ENCODE measurements at regions not wholly inside any gene's neighbourhood (a gene's known extent, or its start where the extent isn't known, plus 50 kb on each side); places are given as distances from the start of the nearest gene placed in this dataset.
"Not testable (repeated sequence)": the region's sequence is repeated elsewhere in the genome, so short reads cannot be mapped to it uniquely, and the experiment has no call there.

- H3K27me3 ChIP-seq; DNase-seq; H3K4me3 ChIP-seq; intact Hi-C loops (cut with DNase I; ENCODE audit: low total_unique reads); H3K9me3 ChIP-seq; H3K27ac ChIP-seq; H3K4me1 ChIP-seq; H3K36me3 ChIP-seq (ENCODE audit: low read depth, missing control alignments): not testable (repeated sequence)
- 68 to 78% methylated on average over 15 to 16 of the region's 16 CpGs for WGBS, 2 donors
Measured at GRCh38 chr16:29219562-29219961, 186.9 kb downstream of the NPIPB11 start.

GRCh38 chr16:29218649-29219048 is 187.9 kb downstream of the NPIPB11 start:
- WGBS, 2 donors, result 74 to 87% methylated on average over 6 to 16 of the region's 26 CpGs
- H3K9me3 ChIP-seq; intact Hi-C loops (cut with DNase I; ENCODE audit: low total_unique reads); H3K36me3 ChIP-seq (ENCODE audit: low read depth, missing control alignments); H3K27ac ChIP-seq; DNase-seq; H3K27me3 ChIP-seq; H3K4me1 ChIP-seq; H3K4me3 ChIP-seq: not testable (repeated sequence)

GRCh38 chr16:29218171-29218570 is 188.3 kb downstream of the NPIPB11 start:
- H3K4me1 ChIP-seq; H3K36me3 ChIP-seq (ENCODE audit: low read depth, missing control alignments); DNase-seq; intact Hi-C loops (cut with DNase I; ENCODE audit: low total_unique reads); H3K27me3 ChIP-seq; H3K27ac ChIP-seq; H3K4me3 ChIP-seq; H3K9me3 ChIP-seq: not testable (repeated sequence)
- WGBS, 2 donors, result 61% methylated on average over 10 of the region's 16 CpGs; no CpG with 5 or more reads in 1 of the 2 donors

GRCh38 chr16:29217752-29218126 is 188.8 kb downstream of the NPIPB11 start:
- H3K27me3 ChIP-seq; H3K36me3 ChIP-seq (ENCODE audit: low read depth, missing control alignments); H3K27ac ChIP-seq; intact Hi-C loops (cut with DNase I; ENCODE audit: low total_unique reads); H3K9me3 ChIP-seq; H3K4me1 ChIP-seq; DNase-seq; H3K4me3 ChIP-seq: not testable (repeated sequence)
- 57 to 65% methylated on average over 11 to 15 of the region's 16 CpGs for WGBS, 2 donors

- H3K36me3 ChIP-seq (ENCODE audit: low read depth, missing control alignments); DNase-seq; H3K4me1 ChIP-seq; H3K9me3 ChIP-seq; H3K4me3 ChIP-seq; intact Hi-C loops (cut with DNase I; ENCODE audit: low total_unique reads); H3K27me3 ChIP-seq; H3K27ac ChIP-seq: not testable (repeated sequence)
- WGBS, 2 donors, result 64 to 82% methylated on average over 20 to 22 of the region's 22 CpGs
Measured at GRCh38 chr16:29217104-29217751, 189.3 kb downstream of the NPIPB11 start.

- H3K27ac ChIP-seq; DNase-seq; intact Hi-C loops (cut with DNase I; ENCODE audit: low total_unique reads); H3K4me1 ChIP-seq; H3K36me3 ChIP-seq (ENCODE audit: low read depth, missing control alignments); H3K27me3 ChIP-seq; H3K9me3 ChIP-seq; H3K4me3 ChIP-seq: not testable (repeated sequence)
- 84 to 93% methylated on average over 3 of the region's 3 CpGs for WGBS, 2 donors
Measured at GRCh38 chr16:29213770-29214169, 192.7 kb downstream of the NPIPB11 start.

GRCh38 chr16:29213251-29213650 is 193.3 kb downstream of the NPIPB11 start:
- H3K27ac ChIP-seq; intact Hi-C loops (cut with DNase I; ENCODE audit: low total_unique reads); H3K4me3 ChIP-seq; H3K9me3 ChIP-seq; H3K36me3 ChIP-seq (ENCODE audit: low read depth, missing control alignments); H3K27me3 ChIP-seq; H3K4me1 ChIP-seq: not testable (repeated sequence)
- 88 to 100% methylated on average over 1 to 5 of the region's 6 CpGs for WGBS, 2 donors
- peak; percentile 7 for DNase-seq

- H3K4me1 ChIP-seq; H3K27me3 ChIP-seq; H3K36me3 ChIP-seq (ENCODE audit: low read depth, missing control alignments); H3K4me3 ChIP-seq; H3K27ac ChIP-seq; H3K9me3 ChIP-seq; intact Hi-C loops (cut with DNase I; ENCODE audit: low total_unique reads): not testable (repeated sequence)
- DNase-seq, result peak; percentile 11
- 87 to 91% methylated on average over 20 to 21 of the region's 21 CpGs for WGBS, 2 donors
Measured at GRCh38 chr16:29212084-29213027, 194.2 kb downstream of the NPIPB11 start.

GRCh38 chr16:29211456-29211855 is 195.1 kb downstream of the NPIPB11 start:
- H3K36me3 ChIP-seq (ENCODE audit: low read depth, missing control alignments); DNase-seq; H3K27me3 ChIP-seq; H3K9me3 ChIP-seq; H3K4me1 ChIP-seq; intact Hi-C loops (cut with DNase I; ENCODE audit: low total_unique reads); H3K27ac ChIP-seq; H3K4me3 ChIP-seq: not testable (repeated sequence)
- 88 to 90% methylated on average over 12 of the region's 12 CpGs for WGBS, 2 donors

GRCh38 chr16:29210299-29211150 is 196.0 kb downstream of the NPIPB11 start:
- H3K27me3 ChIP-seq; H3K4me3 ChIP-seq; H3K27ac ChIP-seq; H3K36me3 ChIP-seq (ENCODE audit: low read depth, missing control alignments); H3K9me3 ChIP-seq; intact Hi-C loops (cut with DNase I; ENCODE audit: low total_unique reads); H3K4me1 ChIP-seq: not testable (repeated sequence)
- 77 to 87% methylated on average over 20 to 21 of the region's 25 CpGs for WGBS, 2 donors
- DNase-seq, result peak; percentile 5

- intact Hi-C loops (cut with DNase I; ENCODE audit: low total_unique reads); H3K4me3 ChIP-seq; H3K4me1 ChIP-seq; H3K27me3 ChIP-seq; H3K27ac ChIP-seq; DNase-seq; H3K9me3 ChIP-seq; H3K36me3 ChIP-seq (ENCODE audit: low read depth, missing control alignments): not testable (repeated sequence)
- WGBS, 2 donors, result 89 to 91% methylated on average over 3 of the region's 3 CpGs
Measured at GRCh38 chr16:29206120-29206519, 200.4 kb downstream of the NPIPB11 start.

Measured in testis (tissue), 2 donors.